BJ (cell line): ENCODE measurements at regions not wholly inside any gene's neighbourhood (a gene's known extent, or its start where the extent isn't known, plus 50 kb on each side); places are given as distances from the start of the nearest gene placed in this dataset.
"Not testable (repeated sequence)": the region's sequence is repeated elsewhere in the genome, so short reads cannot be mapped to it uniquely, and the experiment has no call there.

ENCODE experiments used
- CTCF ChIA-PET: fragments of 350-600 bp; formaldehyde crosslinking; extraction: SDS; loops from one replicate; lab custom pipeline; 2021; ENCODE audit warnings: antibody characterized with exemption, inconsistent platforms; lab: Yijun Ruan, JAX
- POLR2A ChIA-PET: fragments of 300-600 bp; sonication (Branson Sonifier 250); formaldehyde crosslinking; extraction: SDS; loops from one replicate; lab custom pipeline; 2021; ENCODE audit warnings: antibody characterized with exemption; lab: Charles Lee
- DNase-seq: peaks from one replicate; pipeline ENCODE4 v3.0.0-alpha.2; 2011; ENCODE audit warnings: low read depth
- H3K27me3 ChIP-seq: 2 replicates; pipeline ENCODE4 v1.6.0; 2011; ENCODE audit warnings: low read length; ENCODE audit not compliant: control insufficient read depth, insufficient read depth
- H3K36me3 ChIP-seq: 2 replicates; pipeline ENCODE4 v1.5.1; 2011; ENCODE audit warnings: low read length; ENCODE audit not compliant: control insufficient read depth, insufficient read depth
- H3K4me3 ChIP-seq: 2 replicates; pipeline ENCODE4 v1.5.1; 2011; ENCODE audit warnings: low read depth, mild to moderate bottlenecking, control low read depth, low read length
- TF ChIP-seq, protein P1 (sequence below): IDR thresholded peaks from 2 replicates; pipeline ENCODE4 v1.5.1; 2011; ENCODE audit warnings: low read depth, mild to moderate bottlenecking, control low read depth, inconsistent platforms, low read length, moderate library complexity; ENCODE audit not compliant: insufficient read depth

DNA sequence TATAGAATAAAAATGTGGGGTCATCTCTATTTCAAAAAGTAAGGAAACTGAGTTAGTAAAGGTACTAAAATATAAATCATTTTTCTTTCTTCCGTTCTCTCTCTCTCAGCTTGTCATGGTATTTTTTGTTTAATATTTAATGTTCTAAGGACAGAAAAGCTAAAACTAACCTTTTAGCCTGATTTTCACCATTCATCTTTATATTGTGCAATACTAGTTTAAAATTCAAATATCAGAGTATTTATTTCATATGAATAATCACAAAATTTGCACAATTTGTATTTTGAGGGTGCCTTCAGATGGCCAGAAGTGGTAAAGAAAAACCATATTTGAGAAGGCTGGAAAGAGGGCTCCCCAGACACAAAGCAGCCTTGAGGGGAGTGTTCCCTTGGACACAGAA, 197.6 kb upstream of the AR start:
- no peaks in the 10 kb centered on the region for H3K27me3 ChIP-seq
- POLR2A ChIA-PET: no interaction called here
- H3K36me3 ChIP-seq: no peaks in the 10 kb centered on the region
- TF ChIP-seq, protein P1, sequence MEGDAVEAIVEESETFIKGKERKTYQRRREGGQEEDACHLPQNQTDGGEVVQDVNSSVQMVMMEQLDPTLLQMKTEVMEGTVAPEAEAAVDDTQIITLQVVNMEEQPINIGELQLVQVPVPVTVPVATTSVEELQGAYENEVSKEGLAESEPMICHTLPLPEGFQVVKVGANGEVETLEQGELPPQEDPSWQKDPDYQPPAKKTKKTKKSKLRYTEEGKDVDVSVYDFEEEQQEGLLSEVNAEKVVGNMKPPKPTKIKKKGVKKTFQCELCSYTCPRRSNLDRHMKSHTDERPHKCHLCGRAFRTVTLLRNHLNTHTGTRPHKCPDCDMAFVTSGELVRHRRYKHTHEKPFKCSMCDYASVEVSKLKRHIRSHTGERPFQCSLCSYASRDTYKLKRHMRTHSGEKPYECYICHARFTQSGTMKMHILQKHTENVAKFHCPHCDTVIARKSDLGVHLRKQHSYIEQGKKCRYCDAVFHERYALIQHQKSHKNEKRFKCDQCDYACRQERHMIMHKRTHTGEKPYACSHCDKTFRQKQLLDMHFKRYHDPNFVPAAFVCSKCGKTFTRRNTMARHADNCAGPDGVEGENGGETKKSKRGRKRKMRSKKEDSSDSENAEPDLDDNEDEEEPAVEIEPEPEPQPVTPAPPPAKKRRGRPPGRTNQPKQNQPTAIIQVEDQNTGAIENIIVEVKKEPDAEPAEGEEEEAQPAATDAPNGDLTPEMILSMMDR: no peak
- CTCF ChIA-PET: no interaction called here
- H3K4me3 ChIP-seq: no peak overlapping the region
- no peak for DNase-seq

DNA sequence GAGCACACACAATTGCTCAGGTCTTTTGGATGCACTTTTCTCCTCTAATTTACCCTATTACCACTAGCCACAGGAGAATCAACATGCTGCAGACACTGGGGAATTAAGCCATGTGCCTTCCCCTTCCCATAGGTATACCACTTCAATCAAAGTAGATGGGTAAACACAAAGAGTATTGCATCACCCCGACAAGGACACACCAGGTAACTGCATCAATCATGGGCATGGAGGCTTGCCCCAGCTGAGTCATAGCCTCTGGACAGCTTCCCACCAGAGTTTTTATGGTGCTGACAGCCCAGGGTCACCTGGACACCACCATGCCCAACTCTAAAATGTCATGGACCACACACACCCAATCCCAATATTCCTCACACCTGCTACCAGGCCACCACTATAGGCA, 197.2 kb upstream of the AR start:
- DNase-seq: no peak
- H3K4me3 ChIP-seq: no peak overlapping the region
- POLR2A ChIA-PET: no interaction called here
- TF ChIP-seq, protein P1: no peak
- CTCF ChIA-PET: no interaction called here
- H3K36me3 ChIP-seq: no peaks in the 10 kb centered on the region
- no peaks in the 10 kb centered on the region for H3K27me3 ChIP-seq

DNA sequence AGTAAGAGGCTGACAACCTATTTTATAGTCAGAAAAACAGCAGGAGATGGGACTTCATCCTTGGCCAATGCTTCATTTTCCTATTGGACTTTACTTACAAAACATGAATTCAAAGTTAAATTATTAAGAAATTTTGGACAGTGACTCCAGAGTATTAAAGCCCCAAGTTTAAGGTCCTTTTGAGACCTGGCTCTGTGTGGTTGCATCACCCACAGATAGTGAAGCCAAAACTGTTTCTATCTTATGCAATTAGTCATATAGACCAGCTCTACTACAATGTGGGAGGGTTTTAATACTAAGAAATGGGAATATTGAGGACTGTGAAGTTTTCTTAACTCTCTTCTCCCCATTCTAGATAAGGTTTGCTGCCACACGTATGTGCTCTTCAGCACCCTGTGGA, 196.7 kb upstream of the AR start:
- ChIA-PET CTCF (no interaction called here), POLR2A (no interaction called here)
- Histone ChIP-seq H3K36me3 (no peaks in the 10 kb centered on the region), H3K4me3 (no peak overlapping the region), H3K27me3 (no peaks in the 10 kb centered on the region)
- TF ChIP-seq, protein P1: no peak
- no peak for DNase-seq

DNA sequence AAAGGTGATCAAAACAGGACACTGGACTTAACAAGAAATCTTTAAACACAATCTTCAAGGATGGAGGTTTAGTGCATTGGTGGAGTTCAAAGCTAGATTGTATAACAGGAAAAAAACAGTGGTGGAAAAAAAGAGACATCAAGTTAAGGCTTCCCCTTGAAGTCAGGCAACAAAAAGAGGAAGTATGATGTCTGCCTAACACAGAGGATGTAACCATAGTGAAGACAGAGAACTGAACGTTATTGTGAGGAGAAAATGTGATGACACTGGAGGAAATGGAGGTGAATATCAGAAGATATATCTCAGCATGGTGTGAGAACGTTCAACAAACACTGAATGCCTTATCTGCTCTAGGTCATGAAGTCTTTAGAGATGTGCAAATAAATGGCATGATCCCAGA, 192.4 kb upstream of the AR start:
- POLR2A ChIA-PET: no interaction called here
- Histone ChIP-seq H3K36me3 (no peaks in the 10 kb centered on the region), H3K4me3 (no peak overlapping the region), H3K27me3 (no peaks in the 10 kb centered on the region)
- TF ChIP-seq, protein P1: no peak
- DNase-seq: no peak
- CTCF ChIA-PET: no interaction called here

DNA sequence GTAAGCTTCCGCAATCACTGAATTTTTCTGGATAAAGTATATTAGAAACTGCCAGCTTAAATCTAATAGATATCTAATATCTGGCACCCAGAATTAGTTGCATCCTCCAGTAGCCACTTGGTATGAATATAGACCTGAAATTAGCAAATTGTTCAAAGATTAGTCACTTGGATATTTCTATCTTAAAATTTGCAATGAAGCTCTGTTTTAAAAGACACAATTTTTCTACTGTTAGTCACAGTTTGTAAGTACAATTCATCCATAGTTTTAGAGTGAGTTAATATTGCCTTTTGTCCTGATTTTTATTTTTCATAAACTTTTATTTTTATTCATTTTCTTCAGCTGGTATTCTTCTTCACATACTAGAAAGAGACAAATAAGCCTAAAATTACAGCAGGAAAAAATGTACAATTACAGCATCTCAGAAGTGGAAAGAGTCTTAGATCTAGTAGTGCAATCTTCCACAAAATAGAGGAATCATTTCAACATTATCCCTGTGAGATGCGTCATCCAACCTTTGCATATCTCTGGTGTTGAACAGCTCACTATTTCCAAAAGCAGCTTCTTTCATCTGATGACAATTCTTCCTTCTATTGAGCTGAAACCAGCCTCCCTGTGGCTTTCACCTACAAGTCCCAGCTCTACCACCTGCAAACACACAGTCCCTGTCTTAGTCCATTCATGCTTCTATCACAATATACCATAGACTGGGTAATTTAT, 190.0 kb upstream of the AR start:
- Histone ChIP-seq H3K27me3 (no peaks in the 10 kb centered on the region), H3K36me3 (no peaks in the 10 kb centered on the region), H3K4me3 (no peak overlapping the region)
- ChIA-PET CTCF (interaction anchor here (0.5 kb wide), 1 partner anchor 663 kb away, joined by 3 read pairs; no protein-coding TSS in a partner anchor), POLR2A (no interaction called here)
- TF ChIP-seq, protein P1: no peak
- DNase-seq: peak; percentile 3

DNA sequence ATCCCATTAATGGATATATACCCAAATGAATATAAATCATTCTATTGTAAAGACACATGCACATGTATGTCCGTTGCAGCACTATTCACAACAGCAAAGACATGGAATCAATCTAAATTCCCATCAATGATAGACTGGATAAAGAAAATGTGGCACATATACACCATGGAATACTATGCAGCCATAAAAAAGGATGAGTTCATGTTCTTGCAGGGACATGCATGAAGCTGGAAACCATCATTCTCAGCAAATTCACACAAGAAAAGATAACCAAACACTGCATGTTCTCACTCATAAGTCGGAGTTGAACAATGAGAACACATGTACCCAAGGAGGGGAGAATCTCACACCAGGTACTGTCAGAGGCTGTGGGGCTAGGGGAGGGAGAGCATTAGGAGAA, 182.6 kb upstream of the AR start:
- H3K27me3 ChIP-seq, H3K4me3 ChIP-seq, DNase-seq, POLR2A ChIA-PET, H3K36me3 ChIP-seq, CTCF ChIA-PET: not testable (repeated sequence)
